Activated CD8-positive, alpha-beta memory T cell treated with anti-CD3 and anti-CD28 coated beads, Interleukin-2, amount 50 U/mL, for 4 hours (primary cell): ENCODE measurements at regions not wholly inside any gene's neighbourhood (a gene's known extent, or its start where the extent isn't known, plus 50 kb on each side); places are given as distances from the start of the nearest gene placed in this dataset.

Experiments
- DNase-seq: peaks from one replicate; pipeline ENCODE4 v3.0.0-alpha.2; 2020

- no peak for DNase-seq
Observed at GRCh38 chr2:120785228-120785966, 49.7 kb downstream of the GLI2 start.

DNA sequence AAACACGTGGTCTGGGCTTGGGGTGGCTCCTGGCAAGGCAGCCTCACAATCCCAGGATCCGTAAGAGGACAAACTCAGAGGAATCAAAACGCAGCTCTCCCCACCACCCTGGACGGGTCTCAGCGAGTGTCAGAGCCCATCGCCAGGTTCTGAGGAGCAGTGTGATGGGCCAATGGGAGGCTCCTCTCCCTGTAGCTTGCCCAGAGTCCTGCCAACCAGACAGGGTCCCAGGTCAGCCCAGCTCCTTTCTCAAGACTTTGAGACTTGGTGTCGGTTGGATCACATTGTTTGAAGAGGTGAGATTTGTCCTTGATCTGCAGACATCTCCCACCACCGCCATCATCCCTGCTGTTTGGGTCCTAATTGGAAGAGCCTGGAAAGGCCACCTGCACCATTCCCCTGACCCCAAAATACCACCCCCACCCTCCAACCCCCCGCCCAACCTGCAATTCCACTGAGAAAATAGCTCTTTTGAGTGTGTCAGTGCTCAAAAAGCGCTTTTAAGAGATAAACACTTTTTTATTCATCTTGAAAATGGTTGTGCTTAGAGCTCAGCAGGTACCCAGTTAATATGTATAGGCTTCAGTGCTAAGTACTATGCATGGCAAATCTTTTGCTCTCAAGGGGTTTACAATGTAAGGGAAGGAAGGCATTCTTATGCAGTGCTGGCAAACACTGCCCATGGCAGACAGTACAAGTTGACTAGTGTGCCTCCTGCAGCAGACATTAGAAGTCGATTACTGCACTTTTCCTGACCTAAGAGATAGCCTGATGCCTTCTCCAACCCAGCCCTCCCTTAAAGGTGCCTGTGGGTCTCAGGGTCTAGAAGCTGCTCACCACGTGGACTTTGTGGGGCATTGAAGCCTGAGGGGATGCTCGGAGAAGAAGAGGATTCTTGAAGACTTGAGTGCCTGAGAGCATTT, 50.6 kb downstream of the GLI2 start:
- DNase-seq: no peak

- DNase-seq: no peak
Observed at GRCh38 chr2:120787111-120787821, 51.6 kb downstream of the GLI2 start.

GRCh38 chr2:120787822-120788700, 52.4 kb downstream of the GLI2 start:
- DNase-seq: no peak

DNA sequence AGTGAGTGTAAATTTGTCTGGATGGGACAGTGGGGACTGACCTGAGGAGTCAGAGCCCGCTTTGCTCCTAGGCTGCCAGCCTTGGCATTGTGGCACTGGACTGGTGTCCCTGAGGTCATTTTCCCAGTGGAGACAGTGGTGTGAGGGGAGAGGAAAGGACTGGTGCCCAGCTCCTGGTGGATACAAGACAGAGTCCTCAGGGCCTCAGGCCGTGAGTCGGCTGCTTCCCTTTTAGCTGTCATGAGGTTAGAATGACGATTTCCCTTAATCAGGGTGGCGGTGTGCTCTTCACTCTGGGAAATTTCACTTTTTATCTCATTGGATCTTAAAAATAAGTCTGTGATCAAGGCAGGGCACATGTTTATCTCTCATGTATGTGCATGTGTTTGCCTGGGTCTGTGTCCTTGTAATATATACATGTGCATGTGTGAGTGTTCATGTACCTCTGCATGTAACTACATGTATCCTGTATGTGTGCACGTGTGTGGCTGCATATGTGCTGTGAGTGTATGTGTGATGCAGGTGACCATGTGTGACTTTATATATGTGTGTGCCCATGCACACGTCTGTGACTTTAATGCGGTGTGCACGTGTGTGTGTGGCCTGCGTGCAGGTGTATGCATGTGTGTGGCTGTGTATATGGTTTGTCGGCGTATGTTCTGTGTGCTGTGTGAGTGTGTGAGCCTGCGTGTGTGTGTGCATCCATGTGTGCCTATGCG, 55.7 kb downstream of the GLI2 start:
- DNase-seq: no peak

GRCh38 chr2:120791962-120792297, 56.3 kb downstream of the GLI2 start:
- DNase-seq: no peak

GRCh38 chr2:120793682-120794403, 58.2 kb downstream of the GLI2 start:
- no peak for DNase-seq

GRCh38 chr2:120794716-120795115, 59.0 kb downstream of the GLI2 start:
- DNase-seq: no peak

GRCh38 chr2:120796094-120796493, 60.4 kb downstream of the GLI2 start:
- DNase-seq: no peak

GRCh38 chr2:120797421-120798221, 62.0 kb downstream of the GLI2 start:
- no peak for DNase-seq

DNA sequence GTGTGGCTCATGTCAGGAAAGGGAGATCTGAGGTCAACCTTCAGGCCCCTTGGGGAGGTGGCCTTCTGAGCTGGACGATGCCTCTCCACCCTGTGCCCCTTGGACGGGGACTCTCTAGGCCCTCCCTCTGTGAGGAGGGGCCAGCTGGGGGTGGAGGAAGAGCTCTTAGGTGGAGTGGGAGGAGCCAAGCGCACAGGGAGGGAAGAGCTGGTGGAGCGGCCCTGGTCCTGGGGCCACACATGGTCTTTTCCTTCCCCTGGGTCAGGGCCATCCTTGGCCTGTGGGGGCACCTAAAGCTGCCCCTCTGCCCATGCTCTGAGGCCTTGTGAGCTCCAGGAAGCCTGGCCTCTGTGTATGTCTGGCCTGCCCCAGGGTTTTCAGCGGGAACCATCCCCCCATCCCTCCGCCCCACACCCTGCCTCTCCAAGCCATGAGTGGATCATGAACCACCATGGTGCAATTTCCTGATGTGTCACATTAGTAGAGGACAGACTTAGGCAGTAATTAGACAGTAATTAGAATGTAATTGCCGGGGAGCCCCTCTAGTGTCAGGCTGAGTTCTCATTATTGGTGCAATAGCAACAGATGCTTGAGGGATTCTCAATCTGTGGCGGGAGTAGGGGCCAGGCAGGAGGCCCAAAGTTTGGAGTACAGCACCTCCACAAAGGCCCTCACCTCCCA, 63.0 kb downstream of the GLI2 start:
- no peak for DNase-seq

DNA sequence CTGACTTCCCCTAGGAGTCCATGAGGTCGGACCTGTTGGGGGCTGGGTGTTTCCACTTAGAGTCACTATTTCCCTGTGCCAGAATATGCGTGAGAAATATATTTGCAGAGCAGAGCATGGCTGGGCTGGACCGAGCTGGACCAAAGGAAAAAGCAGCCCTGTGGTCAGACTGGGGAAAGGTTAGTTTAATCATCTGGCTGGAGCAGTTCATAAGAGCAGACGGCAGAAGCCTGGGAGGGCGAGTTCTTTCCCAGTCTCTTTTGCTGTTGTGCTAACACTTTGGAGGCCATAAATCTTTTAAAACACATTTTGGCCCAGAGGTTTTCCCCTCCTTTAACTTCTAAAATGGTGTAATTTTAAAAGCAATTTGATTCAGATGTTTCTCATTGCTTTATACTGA, 66.5 kb downstream of the GLI2 start:
- DNase-seq: no peak

- no peak for DNase-seq
Observed at GRCh38 chr2:120802867-120803484, 67.3 kb downstream of the GLI2 start.

- DNase-seq: no peak
Observed at GRCh38 chr2:120803764-120804335, 68.2 kb downstream of the GLI2 start.

- DNase-seq: no peak
Observed at GRCh38 chr2:120804459-120804858, 68.8 kb downstream of the GLI2 start.

- no peak for DNase-seq
Observed at GRCh38 chr2:120805011-120805410, 69.3 kb downstream of the GLI2 start.

DNA sequence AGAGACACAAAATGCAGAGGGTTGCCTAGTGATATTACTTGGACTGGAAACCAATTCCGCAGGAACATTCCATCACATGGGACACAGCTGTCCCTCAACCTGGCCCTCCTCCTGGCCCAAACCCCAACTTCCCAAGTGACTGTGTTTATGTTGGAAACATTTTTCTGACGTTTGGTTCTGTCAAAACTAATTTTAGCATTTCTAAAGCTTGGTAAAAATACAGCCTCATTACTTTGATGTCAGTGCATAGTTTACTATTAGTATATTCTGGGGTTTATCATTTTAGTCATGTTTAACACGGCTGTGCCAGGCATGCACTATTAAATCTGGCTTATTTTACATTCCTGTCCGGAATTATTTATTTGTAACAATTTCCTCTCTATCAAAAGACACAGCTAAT, 69.9 kb downstream of the GLI2 start:
- DNase-seq: no peak

- no peak for DNase-seq
Observed at GRCh38 chr2:120807751-120808150, 72.1 kb downstream of the GLI2 start.

- no peak for DNase-seq
Observed at GRCh38 chr2:120809151-120809550, 73.5 kb downstream of the GLI2 start.
